HepG2 (cell line): ENCODE measurements at regions not wholly inside any gene's neighbourhood (a gene's known extent, or its start where the extent isn't known, plus 50 kb on each side); places are given as distances from the start of the nearest gene placed in this dataset.
A peak's percentile ranks its signal among the peaks of the same experiment; 100 is the strongest.

Experiments used
- FOXA3 ChIP-seq: IDR thresholded peaks from 2 replicates; pipeline ENCODE4 v1.6.1; 2016; ENCODE audit warnings: missing genetic modification reagents, missing compliant biosample characterization
- SOX5 ChIP-seq: IDR thresholded peaks from 2 replicates; pipeline ENCODE4 v1.6.1; 2016; ENCODE audit warnings: borderline replicate concordance
- TF ChIP-seq, protein P1 (sequence below): sonication (generic); formaldehyde crosslinking; IDR thresholded peaks from one replicate; pipeline ENCODE4 v1.5.1; 2020; ENCODE audit warnings: mild to moderate bottlenecking, missing genetic modification reagents; ENCODE audit errors: not compliant biosample characterization
- TF ChIP-seq, protein P2 (sequence below): sonication (generic); formaldehyde crosslinking; IDR thresholded peaks from 2 replicates; pipeline ENCODE4 v1.4.0; 2020; ENCODE audit warnings: missing genetic modification reagents
- TF ChIP-seq, protein P3 (sequence below): sonication (generic); formaldehyde crosslinking; IDR thresholded peaks from 2 replicates; pipeline ENCODE4 v1.4.0; 2020; ENCODE audit warnings: missing genetic modification reagents, low read depth, mild to moderate bottlenecking, borderline replicate concordance

DNA sequence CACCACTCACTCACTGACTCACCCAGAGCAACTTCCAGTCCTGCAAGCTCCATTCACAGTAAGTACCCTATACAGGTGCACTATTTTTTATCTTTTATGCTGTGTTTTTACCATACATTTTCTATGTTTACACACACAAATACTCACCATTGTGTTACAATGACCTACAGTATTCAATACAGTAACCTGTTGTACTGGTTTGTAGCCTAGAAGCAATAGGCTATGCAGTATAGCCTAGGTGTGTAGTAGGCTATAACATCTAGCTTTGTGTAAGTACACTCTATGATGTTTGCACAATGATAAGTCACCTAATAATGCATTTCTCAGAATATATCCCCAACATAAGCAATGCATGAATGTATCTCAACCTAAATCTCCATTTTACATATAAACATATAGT is 541.1 kb downstream of the NR2F1-AS1 start (continued):
- TF ChIP-seq, protein P1, sequence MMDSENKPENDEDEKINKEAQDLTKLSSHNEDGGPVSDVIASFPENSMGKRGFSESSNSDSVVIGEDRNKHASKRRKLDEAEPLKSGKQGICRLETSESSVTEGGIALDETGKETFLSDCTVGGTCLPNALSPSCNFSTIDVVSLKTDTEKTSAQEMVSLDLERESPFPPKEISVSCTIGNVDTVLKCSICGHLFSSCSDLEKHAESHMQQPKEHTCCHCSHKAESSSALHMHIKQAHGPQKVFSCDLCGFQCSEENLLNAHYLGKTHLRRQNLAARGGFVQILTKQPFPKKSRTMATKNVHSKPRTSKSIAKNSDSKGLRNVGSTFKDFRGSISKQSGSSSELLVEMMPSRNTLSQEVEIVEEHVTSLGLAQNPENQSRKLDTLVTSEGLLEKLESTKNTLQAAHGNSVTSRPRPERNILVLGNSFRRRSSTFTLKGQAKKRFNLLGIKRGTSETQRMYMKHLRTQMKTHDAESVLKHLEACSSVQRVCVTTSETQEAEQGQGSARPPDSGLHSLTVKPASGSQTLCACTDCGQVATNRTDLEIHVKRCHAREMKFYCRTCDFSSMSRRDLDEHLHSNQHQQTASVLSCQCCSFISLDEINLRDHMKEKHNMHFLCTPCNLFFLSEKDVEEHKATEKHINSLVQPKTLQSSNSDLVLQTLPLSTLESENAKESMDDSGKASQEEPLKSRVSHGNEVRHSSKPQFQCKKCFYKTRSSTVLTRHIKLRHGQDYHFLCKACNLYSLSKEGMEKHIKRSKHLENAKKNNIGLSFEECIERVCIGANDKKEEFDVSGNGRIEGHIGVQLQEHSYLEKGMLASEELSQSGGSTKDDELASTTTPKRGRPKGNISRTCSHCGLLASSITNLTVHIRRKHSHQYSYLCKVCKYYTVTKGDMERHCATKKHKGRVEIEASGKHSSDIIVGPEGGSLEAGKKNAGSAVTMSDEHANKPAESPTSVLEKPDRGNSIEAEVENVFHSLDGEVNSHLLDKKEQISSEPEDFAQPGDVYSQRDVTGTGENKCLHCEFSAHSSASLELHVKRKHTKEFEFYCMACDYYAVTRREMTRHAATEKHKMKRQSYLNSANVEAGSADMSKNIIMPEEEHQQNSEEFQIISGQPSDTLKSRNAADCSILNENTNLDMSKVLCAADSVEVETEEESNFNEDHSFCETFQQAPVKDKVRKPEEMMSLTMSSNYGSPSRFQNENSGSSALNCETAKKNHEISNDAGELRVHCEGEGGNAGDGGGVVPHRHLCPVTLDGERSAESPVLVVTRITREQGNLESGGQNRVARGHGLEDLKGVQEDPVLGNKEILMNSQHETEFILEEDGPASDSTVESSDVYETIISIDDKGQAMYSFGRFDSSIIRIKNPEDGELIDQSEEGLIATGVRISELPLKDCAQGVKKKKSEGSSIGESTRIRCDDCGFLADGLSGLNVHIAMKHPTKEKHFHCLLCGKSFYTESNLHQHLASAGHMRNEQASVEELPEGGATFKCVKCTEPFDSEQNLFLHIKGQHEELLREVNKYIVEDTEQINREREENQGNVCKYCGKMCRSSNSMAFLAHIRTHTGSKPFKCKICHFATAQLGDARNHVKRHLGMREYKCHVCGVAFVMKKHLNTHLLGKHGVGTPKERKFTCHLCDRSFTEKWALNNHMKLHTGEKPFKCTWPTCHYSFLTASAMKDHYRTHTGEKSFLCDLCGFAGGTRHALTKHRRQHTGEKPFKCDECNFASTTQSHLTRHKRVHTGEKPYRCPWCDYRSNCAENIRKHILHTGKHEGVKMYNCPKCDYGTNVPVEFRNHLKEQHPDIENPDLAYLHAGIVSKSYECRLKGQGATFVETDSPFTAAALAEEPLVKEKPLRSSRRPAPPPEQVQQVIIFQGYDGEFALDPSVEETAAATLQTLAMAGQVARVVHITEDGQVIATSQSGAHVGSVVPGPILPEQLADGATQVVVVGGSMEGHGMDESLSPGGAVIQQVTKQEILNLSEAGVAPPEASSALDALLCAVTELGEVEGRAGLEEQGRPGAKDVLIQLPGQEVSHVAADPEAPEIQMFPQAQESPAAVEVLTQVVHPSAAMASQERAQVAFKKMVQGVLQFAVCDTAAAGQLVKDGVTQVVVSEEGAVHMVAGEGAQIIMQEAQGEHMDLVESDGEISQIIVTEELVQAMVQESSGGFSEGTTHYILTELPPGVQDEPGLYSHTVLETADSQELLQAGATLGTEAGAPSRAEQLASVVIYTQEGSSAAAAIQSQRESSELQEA (CRISPR knock-in tag) = no peak
- TF ChIP-seq, protein P2, sequence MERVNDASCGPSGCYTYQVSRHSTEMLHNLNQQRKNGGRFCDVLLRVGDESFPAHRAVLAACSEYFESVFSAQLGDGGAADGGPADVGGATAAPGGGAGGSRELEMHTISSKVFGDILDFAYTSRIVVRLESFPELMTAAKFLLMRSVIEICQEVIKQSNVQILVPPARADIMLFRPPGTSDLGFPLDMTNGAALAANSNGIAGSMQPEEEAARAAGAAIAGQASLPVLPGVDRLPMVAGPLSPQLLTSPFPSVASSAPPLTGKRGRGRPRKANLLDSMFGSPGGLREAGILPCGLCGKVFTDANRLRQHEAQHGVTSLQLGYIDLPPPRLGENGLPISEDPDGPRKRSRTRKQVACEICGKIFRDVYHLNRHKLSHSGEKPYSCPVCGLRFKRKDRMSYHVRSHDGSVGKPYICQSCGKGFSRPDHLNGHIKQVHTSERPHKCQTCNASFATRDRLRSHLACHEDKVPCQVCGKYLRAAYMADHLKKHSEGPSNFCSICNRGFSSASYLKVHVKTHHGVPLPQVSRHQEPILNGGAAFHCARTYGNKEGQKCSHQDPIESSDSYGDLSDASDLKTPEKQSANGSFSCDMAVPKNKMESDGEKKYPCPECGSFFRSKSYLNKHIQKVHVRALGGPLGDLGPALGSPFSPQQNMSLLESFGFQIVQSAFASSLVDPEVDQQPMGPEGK (CRISPR knock-in tag) = no peak
- TF ChIP-seq, protein P3, sequence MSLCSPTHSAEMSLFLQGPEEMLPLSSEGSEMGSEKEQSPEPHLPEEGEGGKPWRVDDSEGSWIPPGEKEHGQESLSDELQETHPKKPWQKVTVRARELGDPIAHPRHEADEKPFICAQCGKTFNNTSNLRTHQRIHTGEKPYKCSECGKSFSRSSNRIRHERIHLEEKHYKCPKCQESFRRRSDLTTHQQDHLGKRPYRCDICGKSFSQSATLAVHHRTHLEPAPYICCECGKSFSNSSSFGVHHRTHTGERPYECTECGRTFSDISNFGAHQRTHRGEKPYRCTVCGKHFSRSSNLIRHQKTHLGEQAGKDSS (CRISPR knock-in tag) = no peak
- no peak for TF ChIP-seq FOXA3 (CRISPR knock-in tag)
- peak; percentile 46; the same call in 1 of the 2 replicates for TF ChIP-seq SOX5 (CRISPR knock-in tag)
